ENCODE measurements at regions not wholly inside any gene's neighbourhood (a gene's known extent, or its start where the extent isn't known, plus 50 kb on each side); places are given as distances from the start of the nearest gene placed in this dataset.

- POLR2A ChIA-PET (ENCODE audit: unreplicated experiment), result no interaction called here
- Histone ChIP-seq H3K23ac (ENCODE audit: low read depth, low read length) (no peak overlapping the region), H2BK5ac (ENCODE audit: low read depth, low read length, poor library complexity, severe bottlenecking) (no peak overlapping the region), H3K4me3 (ENCODE audit: insufficient read depth, low read depth, low read length) (no peak overlapping the region), H3K27ac (ENCODE audit: insufficient read depth, low read length) (no peak overlapping the region), H4K5ac (ENCODE audit: low read depth, low read length) (no peak overlapping the region), H2BK120ac (ENCODE audit: low read depth, low read length) (no peak overlapping the region), H3K9ac (ENCODE audit: low read depth, low read length) (no peak overlapping the region), H3K9me1 (ENCODE audit: insufficient read depth, low read length) (no peaks in the 10 kb centered on the region), H3K14ac (replicated peaks; ENCODE audit: low read depth, low read length) (no peak overlapping the region), H2AFZ (replicated peaks; ENCODE audit: low read length, poor library complexity) (no peak overlapping the region), H4K91ac (ENCODE audit: insufficient read depth, low read depth, low read length) (no peak overlapping the region), H2BK15ac (ENCODE audit: low read depth, low read length) (no peak overlapping the region), H2AK5ac (ENCODE audit: low read depth, low read length) (no peak overlapping the region), H3K56ac (ENCODE audit: extremely low read depth, insufficient read depth, low read length) (no peak overlapping the region), H3K4ac (ENCODE audit: low read depth, low read length) (no peak overlapping the region), H4K8ac (ENCODE audit: low read depth in 2 of 2, low read length in 2 of 2) (no peak overlapping the region), H3K27me3 (ENCODE audit: control insufficient read depth, insufficient read depth, low read length) (no peaks in the 10 kb centered on the region), H3K36me3 (ENCODE audit: control insufficient read depth, insufficient read depth, low read length) (no peaks in the 10 kb centered on the region), H4K20me1 (ENCODE audit: insufficient read depth, low read length) (no peaks in the 10 kb centered on the region), H2BK20ac (ENCODE audit: low read depth, low read length) (no peak overlapping the region), H3K4me1 (ENCODE audit: control insufficient read depth, insufficient read depth, low read length) (no peaks in the 10 kb centered on the region), H3K18ac (ENCODE audit: low read depth, low read length) (no peak overlapping the region), H3K4me2 (ENCODE audit: low read depth, low read length) (no peak overlapping the region), H3K79me1 (ENCODE audit: low read depth in 1 of 2, low read length in 2 of 2) (no peaks in the 10 kb centered on the region), H3K9me3 (ENCODE audit: control insufficient read depth, insufficient read depth, low read length) (no peaks in the 10 kb centered on the region), H2AK9ac (replicated peaks; ENCODE audit: low read depth, low read length, poor library complexity) (no peak overlapping the region)
- TF ChIP-seq ELK1 (IDR thresholded peaks at IDR 0.05; ENCODE audit: borderline replicate concordance, low read depth, low read length), result no peak
- TF ChIP-seq CEBPB (IDR thresholded peaks at IDR 0.05; ENCODE audit: low read depth, low read length), result no peak
- TF ChIP-seq USF2 (IDR thresholded peaks at IDR 0.05; ENCODE audit: low read depth, low read length), result no peak
- TF ChIP-seq POLR2A (IDR thresholded peaks at IDR 0.05; ENCODE audit: low read depth, low read length), result no peak
- no peak for TF ChIP-seq MXI1 (IDR thresholded peaks at IDR 0.05; ENCODE audit: borderline replicate concordance, low read depth, low read length)
- no peak for TF ChIP-seq CTCF (conservative IDR thresholded peaks at IDR 0.05; ENCODE audit: low read depth, low read length)
- TF ChIP-seq RAD21 (IDR thresholded peaks at IDR 0.05; ENCODE audit: low read length), result no peak
- TF ChIP-seq CHD1 (IDR thresholded peaks at IDR 0.05; ENCODE audit: low read depth, low read length), result no peak
- no peak for TF ChIP-seq MAFK (IDR thresholded peaks at IDR 0.05; ENCODE audit: low read depth, low read length)
- no peak for TF ChIP-seq NFE2L2 (IDR thresholded peaks at IDR 0.05; ENCODE audit: low read depth, low read length)
- TF ChIP-seq RCOR1 (IDR thresholded peaks at IDR 0.05; ENCODE audit: insufficient replicate concordance, low read length), result no peak
- CTCF ChIA-PET, result no interaction called here
- dilution Hi-C loops (cut with HindIII; ENCODE audit: low sequenced_read_pairs, unreplicated experiment) (no loop called here), in situ Hi-C loops (cut with MboI; ENCODE audit: low sequenced_read_pairs) (loop anchor here (25.0 kb wide), 1 partner anchor 1593 kb away; no protein-coding TSS in a partner anchor), intact Hi-C loops (cut with micrococcal nuclease) (no loop called here)
- WGBS, 2 experiments (ENCODE audit: extremely low coverage in 2 of 2, insufficient read length in 1 of 2), result no CpG with 5 or more reads among the region's 1 CpG
- no peak for DNase-seq
- ATAC-seq (ENCODE audit: low read depth), result no peak
- BruUV-seq (replicated peaks), result no TSS peak
Observed at GRCh38 chr5:93904917-93905316, 163.5 kb upstream of the POU5F2 start.
